SK-N-SH treated with all-trans-retinoic acid at 6 μM for 48 hours (cell line): ENCODE measurements at regions not wholly inside any gene's neighbourhood (a gene's known extent, or its start where the extent isn't known, plus 50 kb on each side); places are given as distances from the start of the nearest gene placed in this dataset.

Experiments used
- BACH2 ChIP-seq: fragments of 250-450 bp; sonication (Bioruptor Pico); IDR thresholded peaks from 2 replicates; pipeline ENCODE4 v1.9.0; 2021; ENCODE audit warnings: mild to moderate bottlenecking, borderline replicate concordance
- CSDC2 ChIP-seq: fragments of 250-450 bp; sonication (Bioruptor Pico); IDR thresholded peaks from 2 replicates; pipeline ENCODE4 v1.5.0; 2020; ENCODE audit warnings: mild to moderate bottlenecking, moderate library complexity
- CSRNP3 ChIP-seq: fragments of 250-450 bp; sonication (Bioruptor Pico); IDR thresholded peaks from 2 replicates; pipeline ENCODE4 v1.5.1; 2021; ENCODE audit warnings: mild to moderate bottlenecking, moderate library complexity
- ESRRG ChIP-seq: fragments of 250-450 bp; sonication (Bioruptor Pico); IDR thresholded peaks from 2 replicates; pipeline ENCODE4 v1.6.1; 2021; ENCODE audit warnings: mild to moderate bottlenecking
- GLIS3 ChIP-seq: fragments of 250-450 bp; sonication (Bioruptor Pico); IDR thresholded peaks from 2 replicates; pipeline ENCODE4 v1.5.0; 2020; ENCODE audit warnings: mild to moderate bottlenecking, moderate library complexity
- OSR1 ChIP-seq: fragments of 250-450 bp; sonication (Bioruptor Pico); IDR thresholded peaks from 2 replicates; pipeline ENCODE4 v1.8.0; 2022; ENCODE audit warnings: moderate library complexity, mild to moderate bottlenecking, inconsistent platforms
- RARB ChIP-seq: fragments of 250-450 bp; sonication (Bioruptor Pico); IDR thresholded peaks from 2 replicates; pipeline ENCODE4 v1.8.0; 2021; ENCODE audit warnings: mild to moderate bottlenecking, moderate library complexity
- ZC3H10 ChIP-seq: fragments of 250-450 bp; sonication (Bioruptor Pico); IDR thresholded peaks from 2 replicates; pipeline ENCODE4 v1.5.1; 2021; ENCODE audit warnings: mild to moderate bottlenecking, moderate library complexity
- ZFP3 ChIP-seq: fragments of 250-450 bp; sonication (Bioruptor Pico); IDR thresholded peaks from 2 replicates; pipeline ENCODE4 v1.5.0; 2020; ENCODE audit warnings: mild to moderate bottlenecking, moderate library complexity
- ZFP30 ChIP-seq: fragments of 450-650 bp; formaldehyde crosslinking; IDR thresholded peaks from 2 replicates; pipeline ENCODE4 v1.5.0; 2022; ENCODE audit warnings: mild to moderate bottlenecking, moderate library complexity
- ZNF70 ChIP-seq: fragments of 450-650 bp; formaldehyde crosslinking; IDR thresholded peaks from 2 replicates; pipeline ENCODE4 v1.5.0; 2020; ENCODE audit warnings: mild to moderate bottlenecking, moderate library complexity
- ZNF8 ChIP-seq: fragments of 450-650 bp; formaldehyde crosslinking; IDR thresholded peaks from 2 replicates; pipeline ENCODE4 v1.5.0; 2020; ENCODE audit warnings: mild to moderate bottlenecking, moderate library complexity
- TF ChIP-seq, protein P1 (sequence below): fragments of 250-450 bp; sonication (Bioruptor Pico); IDR thresholded peaks from 2 replicates; pipeline ENCODE4 v1.8.0; 2020; ENCODE audit warnings: mild to moderate bottlenecking, moderate library complexity, borderline replicate concordance

DNA sequence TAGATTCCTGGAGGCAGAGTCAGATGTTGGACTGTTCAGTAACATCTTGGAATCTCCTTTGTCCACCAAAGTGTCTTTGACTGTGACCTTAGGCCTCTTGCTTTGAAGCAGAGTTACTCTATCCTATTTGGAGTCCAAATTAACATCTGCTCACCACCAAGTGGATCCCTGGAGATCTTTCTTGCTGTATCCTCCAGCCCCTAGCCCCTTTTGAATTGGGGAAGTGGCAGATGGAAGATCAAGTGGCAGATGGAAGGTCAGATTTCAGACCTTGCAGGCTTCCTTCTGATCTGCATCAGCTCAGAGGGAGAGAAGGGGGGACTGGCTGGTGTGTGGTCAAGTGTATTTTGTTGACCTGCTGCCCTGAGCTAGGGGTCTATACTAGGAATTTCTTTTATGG is 125.0 kb upstream of the ROPN1 start:
- TF ChIP-seq BACH2 (CRISPR knock-in tag) (no peak), CSDC2 (CRISPR knock-in tag) (no peak), GLIS3 (CRISPR knock-in tag) (no peak), ZFP30 (CRISPR knock-in tag) (no peak), ESRRG (no peak), ZNF70 (CRISPR knock-in tag) (no peak), RARB (CRISPR knock-in tag) (no peak), ZNF8 (CRISPR knock-in tag) (no peak), ZC3H10 (CRISPR knock-in tag) (no peak), CSRNP3 (CRISPR knock-in tag) (no peak), OSR1 (CRISPR knock-in tag) (no peak), ZFP3 (CRISPR knock-in tag) (no peak)
- TF ChIP-seq, protein P1, sequence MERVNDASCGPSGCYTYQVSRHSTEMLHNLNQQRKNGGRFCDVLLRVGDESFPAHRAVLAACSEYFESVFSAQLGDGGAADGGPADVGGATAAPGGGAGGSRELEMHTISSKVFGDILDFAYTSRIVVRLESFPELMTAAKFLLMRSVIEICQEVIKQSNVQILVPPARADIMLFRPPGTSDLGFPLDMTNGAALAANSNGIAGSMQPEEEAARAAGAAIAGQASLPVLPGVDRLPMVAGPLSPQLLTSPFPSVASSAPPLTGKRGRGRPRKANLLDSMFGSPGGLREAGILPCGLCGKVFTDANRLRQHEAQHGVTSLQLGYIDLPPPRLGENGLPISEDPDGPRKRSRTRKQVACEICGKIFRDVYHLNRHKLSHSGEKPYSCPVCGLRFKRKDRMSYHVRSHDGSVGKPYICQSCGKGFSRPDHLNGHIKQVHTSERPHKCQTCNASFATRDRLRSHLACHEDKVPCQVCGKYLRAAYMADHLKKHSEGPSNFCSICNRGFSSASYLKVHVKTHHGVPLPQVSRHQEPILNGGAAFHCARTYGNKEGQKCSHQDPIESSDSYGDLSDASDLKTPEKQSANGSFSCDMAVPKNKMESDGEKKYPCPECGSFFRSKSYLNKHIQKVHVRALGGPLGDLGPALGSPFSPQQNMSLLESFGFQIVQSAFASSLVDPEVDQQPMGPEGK (CRISPR knock-in tag): no peak
